Stimulated activated CD8-positive, alpha-beta memory T cell treated with anti-CD3 and anti-CD28 coated beads, Interleukin-7, amount 100 ng/mL, for 1 hour (primary cell): ENCODE measurements at regions not wholly inside any gene's neighbourhood (a gene's known extent, or its start where the extent isn't known, plus 50 kb on each side); places are given as distances from the start of the nearest gene placed in this dataset.

Experiments used
- DNase-seq, 2 donors: peaks; one replicate each; pipeline ENCODE4 v3.0.0-alpha.2; 2020; ENCODE audit warnings: low read depth in 2 of 2

- no peak for DNase-seq
Measured at GRCh38 chr5:142475102-142475513, 150.3 kb upstream of the SPRY4 start.

GRCh38 chr5:142474431-142475094 is 149.7 kb upstream of the SPRY4 start:
- DNase-seq = no peak

GRCh38 chr5:142473038-142473437 is 148.2 kb upstream of the SPRY4 start:
- DNase-seq = no peak

GRCh38 chr5:142472306-142472951 is 147.6 kb upstream of the SPRY4 start:
- peak in 1 of 2 donors; percentile 1 for DNase-seq

GRCh38 chr5:142466195-142466971 is 141.6 kb upstream of the SPRY4 start:
- DNase-seq = no peak

GRCh38 chr5:142465476-142465875 is 140.7 kb upstream of the SPRY4 start:
- no peak for DNase-seq

- DNase-seq = no peak
Measured at GRCh38 chr5:142463904-142464303, 139.1 kb upstream of the SPRY4 start.

- no peak for DNase-seq
Measured at GRCh38 chr5:142461028-142461590, 136.3 kb upstream of the SPRY4 start.

GRCh38 chr5:142459209-142459608 is 134.4 kb upstream of the SPRY4 start:
- DNase-seq = no peak

GRCh38 chr5:142455856-142456255 is 131.0 kb upstream of the SPRY4 start:
- no peak for DNase-seq

GRCh38 chr5:142453932-142454331 is 129.1 kb upstream of the SPRY4 start:
- no peak for DNase-seq

GRCh38 chr5:142450419-142450818 is 125.6 kb upstream of the SPRY4 start:
- DNase-seq = no peak

- DNase-seq = no peak
Measured at GRCh38 chr5:142447887-142448286, 123.1 kb upstream of the SPRY4 start.

- DNase-seq = no peak
Measured at GRCh38 chr5:142446960-142447279, 122.1 kb upstream of the SPRY4 start.

- DNase-seq = no peak
Measured at GRCh38 chr5:142446131-142446959, 121.5 kb upstream of the SPRY4 start.

GRCh38 chr5:142445266-142445665 is 120.4 kb upstream of the SPRY4 start:
- DNase-seq = no peak

- no peak for DNase-seq
Measured at GRCh38 chr5:142441616-142442015, 116.8 kb upstream of the SPRY4 start.

GRCh38 chr5:142439207-142439860 is 114.5 kb upstream of the SPRY4 start:
- no peak for DNase-seq

GRCh38 chr5:142438573-142438972 is 113.8 kb upstream of the SPRY4 start:
- DNase-seq = no peak

- DNase-seq = no peak
Measured at GRCh38 chr5:142437563-142437962, 112.7 kb upstream of the SPRY4 start.

GRCh38 chr5:142435410-142436115 is 110.7 kb upstream of the SPRY4 start:
- no peak for DNase-seq
